NT2/D1 (cell line): ENCODE measurements at regions not wholly inside any gene's neighbourhood (a gene's known extent, or its start where the extent isn't known, plus 50 kb on each side); places are given as distances from the start of the nearest gene placed in this dataset.

Experiments
- DNase-seq: peaks from one replicate; pipeline ENCODE4 v3.0.0-alpha.2; 2011; ENCODE audit warnings: low read depth, low spot score
- H3K27me3 ChIP-seq: 2 replicates; pipeline ENCODE4 v1.6.0; 2011; ENCODE audit warnings: mild to moderate bottlenecking; ENCODE audit not compliant: insufficient read length, insufficient read depth
- H3K36me3 ChIP-seq: 2 replicates; pipeline ENCODE4 v1.6.1; 2011; ENCODE audit warnings: mild to moderate bottlenecking, low read length, mixed read lengths; ENCODE audit not compliant: insufficient read depth, insufficient read length
- H3K4me1 ChIP-seq: 2 replicates; pipeline ENCODE4 v1.5.1; 2011; ENCODE audit not compliant: insufficient read depth, insufficient read length
- H3K4me3 ChIP-seq: 2 replicates; pipeline ENCODE4 v1.5.1; 2011; ENCODE audit warnings: low read depth; ENCODE audit not compliant: insufficient read length
- H3K9ac ChIP-seq: 2 replicates; pipeline ENCODE4 v1.6.0; 2011; ENCODE audit warnings: low read depth; ENCODE audit not compliant: insufficient read length
- H3K9me3 ChIP-seq: 2 replicates; pipeline ENCODE4 v1.5.1; 2011; ENCODE audit warnings: mild to moderate bottlenecking, low read length; ENCODE audit not compliant: insufficient read depth
- SUZ12 ChIP-seq: IDR thresholded peaks from 2 replicates; pipeline ENCODE4 v1.6.1; 2011; ENCODE audit not compliant: insufficient read length, insufficient read depth; ENCODE audit errors: extremely low read depth
- YY1 ChIP-seq: IDR thresholded peaks from 2 replicates; pipeline ENCODE4 v1.6.1; 2011; ENCODE audit not compliant: insufficient read length, insufficient read depth
- ZNF274 ChIP-seq: IDR thresholded peaks from 2 replicates; pipeline ENCODE4 v1.6.1; 2011; ENCODE audit warnings: mild to moderate bottlenecking, low read depth, low read length

- TF ChIP-seq YY1: no peak
- no peak for TF ChIP-seq ZNF274
- no peak for TF ChIP-seq SUZ12
- no peaks in the 10 kb centered on the region for H3K27me3 ChIP-seq
- no peak overlapping the region for H3K4me3 ChIP-seq
- no peak overlapping the region for H3K9ac ChIP-seq
- no peak for DNase-seq
- no peaks in the 10 kb centered on the region for H3K9me3 ChIP-seq
- no peaks in the 10 kb centered on the region for H3K36me3 ChIP-seq
- H3K4me1 ChIP-seq: no peaks in the 10 kb centered on the region
These were observed 74.5 kb downstream of the LRRC30 start for GRCh38 chr18:7305416-7305815.

GRCh38 chr18:7307030-7307429, 76.1 kb downstream of the LRRC30 start:
- DNase-seq: no peak
- no peak overlapping the region for H3K4me3 ChIP-seq
- no peaks in the 10 kb centered on the region for H3K9me3 ChIP-seq
- H3K27me3 ChIP-seq: no peaks in the 10 kb centered on the region
- H3K4me1 ChIP-seq: no peaks in the 10 kb centered on the region
- no peak overlapping the region for H3K9ac ChIP-seq
- no peak for TF ChIP-seq ZNF274
- TF ChIP-seq SUZ12: no peak
- TF ChIP-seq YY1: no peak
- H3K36me3 ChIP-seq: no peaks in the 10 kb centered on the region

- H3K36me3 ChIP-seq: no peaks in the 10 kb centered on the region
- no peak for DNase-seq
- no peak overlapping the region for H3K4me3 ChIP-seq
- no peaks in the 10 kb centered on the region for H3K9me3 ChIP-seq
- no peak overlapping the region for H3K9ac ChIP-seq
- no peaks in the 10 kb centered on the region for H3K4me1 ChIP-seq
- no peaks in the 10 kb centered on the region for H3K27me3 ChIP-seq
- TF ChIP-seq ZNF274 (no peak), YY1 (no peak), SUZ12 (no peak)
These were observed 76.6 kb downstream of the LRRC30 start for GRCh38 chr18:7307526-7307925.

GRCh38 chr18:7317804-7318231, 86.9 kb downstream of the LRRC30 start:
- no peak for TF ChIP-seq YY1
- TF ChIP-seq SUZ12: no peak
- no peak for TF ChIP-seq ZNF274
- H3K9ac ChIP-seq: no peak overlapping the region
- no peak overlapping the region for H3K4me3 ChIP-seq
- no peak for DNase-seq
- H3K27me3 ChIP-seq: no peaks in the 10 kb centered on the region
- no peaks in the 10 kb centered on the region for H3K36me3 ChIP-seq
- H3K4me1 ChIP-seq: no peaks in the 10 kb centered on the region
- H3K9me3 ChIP-seq: no peaks in the 10 kb centered on the region

GRCh38 chr18:7319161-7319560, 88.3 kb downstream of the LRRC30 start:
- no peaks in the 10 kb centered on the region for H3K9me3 ChIP-seq
- no peak overlapping the region for H3K9ac ChIP-seq
- no peak overlapping the region for H3K4me3 ChIP-seq
- no peaks in the 10 kb centered on the region for H3K4me1 ChIP-seq
- DNase-seq: no peak
- no peaks in the 10 kb centered on the region for H3K36me3 ChIP-seq
- no peaks in the 10 kb centered on the region for H3K27me3 ChIP-seq
- TF ChIP-seq ZNF274 (no peak), SUZ12 (no peak), YY1 (no peak)

GRCh38 chr18:7321831-7322230, 90.9 kb downstream of the LRRC30 start:
- Histone ChIP-seq H3K9ac (no peak overlapping the region), H3K27me3 (no peaks in the 10 kb centered on the region), H3K9me3 (no peaks in the 10 kb centered on the region), H3K4me3 (no peak overlapping the region), H3K4me1 (no peaks in the 10 kb centered on the region), H3K36me3 (no peaks in the 10 kb centered on the region)
- DNase-seq: no peak
- TF ChIP-seq YY1: no peak
- no peak for TF ChIP-seq SUZ12
- no peak for TF ChIP-seq ZNF274

- no peak for DNase-seq
- H3K4me1 ChIP-seq: no peaks in the 10 kb centered on the region
- H3K4me3 ChIP-seq: no peak overlapping the region
- no peaks in the 10 kb centered on the region for H3K9me3 ChIP-seq
- H3K36me3 ChIP-seq: no peaks in the 10 kb centered on the region
- TF ChIP-seq YY1: no peak
- TF ChIP-seq SUZ12: no peak
- no peak for TF ChIP-seq ZNF274
- H3K9ac ChIP-seq: no peak overlapping the region
- H3K27me3 ChIP-seq: no peaks in the 10 kb centered on the region
These were observed 92.1 kb downstream of the LRRC30 start for GRCh38 chr18:7322817-7323485.

- H3K27me3 ChIP-seq: no peaks in the 10 kb centered on the region
- TF ChIP-seq ZNF274: no peak
- no peak for TF ChIP-seq SUZ12
- no peak for TF ChIP-seq YY1
- no peak for DNase-seq
- no peaks in the 10 kb centered on the region for H3K36me3 ChIP-seq
- no peak overlapping the region for H3K9ac ChIP-seq
- no peak overlapping the region for H3K4me3 ChIP-seq
- H3K9me3 ChIP-seq: no peaks in the 10 kb centered on the region
- no peaks in the 10 kb centered on the region for H3K4me1 ChIP-seq
These were observed 94.2 kb downstream of the LRRC30 start for GRCh38 chr18:7325126-7325430.
